ENCODE measurements at regions not wholly inside any gene's neighbourhood (a gene's known extent, or its start where the extent isn't known, plus 50 kb on each side); places are given as distances from the start of the nearest gene placed in this dataset.

DNA sequence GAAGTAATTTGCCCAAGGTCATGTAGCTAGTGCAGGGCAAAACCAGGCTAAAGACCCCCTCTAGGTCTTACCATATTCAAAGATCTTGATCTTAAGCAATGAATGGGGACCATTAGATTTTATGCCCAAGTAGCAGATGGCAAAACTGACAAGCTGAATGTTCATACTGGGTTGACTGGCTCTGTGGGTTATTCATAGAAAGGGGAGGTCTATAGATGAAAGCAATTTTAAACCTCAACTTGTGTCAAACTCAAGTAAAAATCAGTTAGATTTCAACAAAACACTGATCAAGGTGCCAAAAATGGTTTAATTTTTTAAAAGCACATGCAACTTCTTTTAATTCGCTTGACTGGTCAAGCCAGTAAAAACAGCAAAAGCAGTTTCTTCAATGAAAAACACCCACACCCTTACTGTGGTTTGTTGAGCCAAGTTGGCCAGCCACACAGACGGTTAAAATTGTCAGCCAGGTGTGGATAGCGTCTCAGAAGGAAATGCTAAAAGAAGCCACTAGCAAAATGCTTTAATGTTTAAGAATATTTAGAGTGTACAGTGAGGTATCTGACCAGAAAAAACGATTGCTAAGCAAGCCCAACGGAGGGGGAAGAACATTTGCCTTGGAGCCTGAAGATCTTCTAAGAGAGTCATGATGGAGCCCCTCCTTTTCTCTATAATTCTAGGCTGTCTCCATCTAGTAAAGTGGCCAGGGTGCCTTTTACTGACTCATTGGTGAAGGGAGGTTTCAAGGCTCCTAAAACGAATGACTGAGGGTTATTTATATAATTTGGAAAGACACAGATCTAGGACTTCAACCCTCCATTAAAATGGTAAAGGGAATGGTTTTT is 539.6 kb upstream of the CLINT1 start:
- DNase-seq (ENCODE audit: low spot score): no peak

DNA sequence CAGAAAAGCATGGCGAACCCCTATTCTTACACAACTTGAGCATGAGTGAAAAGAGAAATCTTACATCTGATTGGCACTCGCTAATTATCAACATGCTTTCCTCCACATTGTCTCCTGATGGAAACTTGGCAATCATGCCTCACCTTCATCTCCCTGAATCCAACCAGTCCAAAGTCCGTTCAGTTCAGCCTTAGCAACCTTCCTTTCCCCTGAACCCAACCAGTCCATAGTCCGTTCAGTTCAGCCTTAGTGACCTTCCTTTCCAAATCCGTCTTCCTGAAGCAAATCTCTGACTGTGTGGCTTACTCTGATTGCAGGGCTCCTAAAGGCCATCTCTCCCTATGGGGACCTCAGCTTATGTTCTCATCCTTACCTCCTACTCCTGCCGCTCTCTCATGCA is 538.3 kb upstream of the CLINT1 start:
- DNase-seq (ENCODE audit: low spot score): no peak

GRCh38 chr5:158394102-158394501 is 535.2 kb upstream of the CLINT1 start:
- no peak for DNase-seq (ENCODE audit: low spot score)

DNA sequence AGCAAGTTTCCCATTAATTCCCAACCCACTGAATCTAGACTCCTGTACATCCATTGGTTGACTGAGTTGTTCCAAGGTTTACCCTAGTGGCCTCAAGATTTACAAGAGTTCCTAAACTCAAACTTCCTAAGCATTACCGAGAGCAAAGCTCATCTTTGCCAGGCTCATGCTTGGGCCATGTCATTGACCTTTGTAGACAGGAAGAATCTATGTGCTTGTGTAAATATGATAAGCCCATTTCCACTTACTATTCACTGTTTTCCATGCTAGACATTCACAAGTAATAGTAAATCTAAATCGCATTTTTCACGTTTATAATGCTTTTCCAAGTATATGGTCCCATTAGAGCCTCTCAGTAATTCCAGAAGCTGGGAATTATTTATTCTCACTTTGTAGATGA is 534.5 kb upstream of the CLINT1 start:
- DNase-seq (ENCODE audit: low spot score): no peak

DNA sequence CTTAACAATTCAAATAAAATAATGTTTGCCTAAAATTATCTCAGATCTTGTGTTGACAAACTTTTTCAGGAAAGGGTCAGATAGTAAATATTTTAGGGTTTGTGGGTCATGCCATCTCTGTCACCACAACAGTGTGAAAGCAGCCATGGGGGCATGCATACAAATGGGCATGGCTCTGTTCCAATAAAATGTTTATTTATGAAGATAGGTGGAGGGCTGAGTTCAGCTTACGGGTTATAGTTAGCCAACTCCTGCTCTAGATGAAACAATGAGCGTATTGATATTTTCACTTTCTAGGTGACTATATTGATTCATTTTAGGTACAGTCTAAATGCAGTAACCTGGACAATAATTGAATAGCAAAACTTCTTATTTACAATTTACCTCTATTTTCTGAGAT is 533.8 kb upstream of the CLINT1 start:
- DNase-seq (ENCODE audit: low spot score): no peak

- no peak for DNase-seq (ENCODE audit: low spot score)
These were observed 531.6 kb upstream of the CLINT1 start for GRCh38 chr5:158390577-158390976.

GRCh38 chr5:158389786-158390185 is 530.8 kb upstream of the CLINT1 start:
- DNase-seq (ENCODE audit: low spot score): no peak

GRCh38 chr5:158388021-158388420 is 529.1 kb upstream of the CLINT1 start:
- no peak for DNase-seq (ENCODE audit: low spot score)

DNA sequence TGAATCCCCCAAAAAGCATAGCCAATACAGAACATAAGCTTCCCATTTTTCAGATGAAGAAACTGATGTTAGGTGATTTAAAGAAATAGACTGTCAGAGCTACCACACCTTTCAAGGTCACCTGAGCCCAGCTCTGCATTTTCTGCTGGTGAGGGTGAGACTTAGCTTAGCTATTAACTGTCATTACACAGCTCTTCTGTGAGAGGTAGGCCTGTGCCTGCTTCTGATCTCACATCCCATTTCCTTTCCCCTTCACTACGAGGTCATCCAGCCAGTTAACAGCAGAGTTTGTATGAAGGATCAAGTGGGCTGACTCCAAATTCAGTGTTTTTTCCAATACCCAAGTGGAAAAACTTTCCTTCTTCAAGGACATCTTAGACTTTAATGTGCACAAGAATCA is 528.6 kb upstream of the CLINT1 start:
- no peak for DNase-seq (ENCODE audit: low spot score)

DNA sequence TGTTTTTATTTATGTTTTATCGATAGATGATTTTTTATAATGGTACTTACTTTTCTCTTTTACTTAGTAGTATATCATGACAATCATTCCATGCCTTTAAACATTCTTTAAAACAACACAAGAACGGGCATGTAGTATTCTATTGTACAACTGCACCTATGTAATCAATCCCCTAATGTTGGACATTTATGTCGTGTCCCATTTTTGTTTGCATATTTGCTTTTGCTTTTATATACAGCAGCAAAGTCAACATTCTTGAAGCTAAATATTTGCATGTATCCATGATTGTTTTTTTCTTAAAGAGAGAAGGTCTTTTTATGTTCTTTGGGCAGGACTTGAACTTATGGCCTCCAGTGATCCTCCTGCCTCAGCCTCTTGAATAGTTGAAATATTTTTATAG is 527.0 kb upstream of the CLINT1 start:
- DNase-seq (ENCODE audit: low spot score): no peak

DNA sequence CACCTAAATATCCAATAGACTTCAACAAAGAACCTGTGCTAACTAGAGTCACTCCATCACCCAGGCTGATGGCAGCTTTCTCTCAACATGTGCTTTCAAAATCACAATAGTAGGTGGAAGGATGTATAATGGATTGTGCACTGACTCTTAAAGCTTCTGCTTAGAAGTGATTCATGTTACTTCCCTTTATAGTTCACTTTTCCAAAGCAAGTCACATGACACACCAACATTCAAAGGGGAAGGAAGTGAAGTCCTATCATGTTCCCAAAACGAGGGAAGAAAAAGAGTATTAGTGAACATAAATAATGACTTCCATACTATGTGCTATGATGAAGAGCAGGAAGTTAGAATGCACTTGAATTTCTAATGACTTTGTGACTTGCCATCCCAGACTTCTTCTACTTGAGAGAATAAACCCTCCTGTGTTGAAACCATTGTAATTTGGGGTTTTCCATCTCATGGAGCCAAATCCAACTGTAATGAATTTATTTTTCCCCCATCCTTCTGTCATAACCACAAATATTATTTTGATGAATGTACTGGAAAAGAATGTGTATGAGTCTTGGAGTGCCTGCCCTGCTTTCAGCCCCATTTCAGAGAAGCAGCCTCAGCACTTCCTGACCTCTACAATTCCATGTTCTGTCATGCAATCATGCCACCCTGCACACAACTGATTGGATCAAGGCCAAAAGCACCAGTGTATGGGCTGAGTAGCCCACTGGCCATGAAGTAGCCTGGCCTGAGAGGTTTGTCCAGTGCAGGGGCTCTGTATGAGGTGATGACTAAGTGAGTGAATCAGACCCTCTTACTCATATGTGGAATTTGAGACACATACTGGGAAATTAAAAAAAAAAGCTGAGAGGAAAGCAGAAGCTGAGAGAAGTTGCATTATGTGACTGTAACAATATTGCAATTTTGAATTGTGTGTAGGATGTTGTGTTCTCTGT is 525.9 kb upstream of the CLINT1 start:
- peak; percentile 89 for DNase-seq (ENCODE audit: low spot score)

GRCh38 chr5:158383486-158383885 is 524.5 kb upstream of the CLINT1 start:
- no peak for DNase-seq (ENCODE audit: low spot score)

DNA sequence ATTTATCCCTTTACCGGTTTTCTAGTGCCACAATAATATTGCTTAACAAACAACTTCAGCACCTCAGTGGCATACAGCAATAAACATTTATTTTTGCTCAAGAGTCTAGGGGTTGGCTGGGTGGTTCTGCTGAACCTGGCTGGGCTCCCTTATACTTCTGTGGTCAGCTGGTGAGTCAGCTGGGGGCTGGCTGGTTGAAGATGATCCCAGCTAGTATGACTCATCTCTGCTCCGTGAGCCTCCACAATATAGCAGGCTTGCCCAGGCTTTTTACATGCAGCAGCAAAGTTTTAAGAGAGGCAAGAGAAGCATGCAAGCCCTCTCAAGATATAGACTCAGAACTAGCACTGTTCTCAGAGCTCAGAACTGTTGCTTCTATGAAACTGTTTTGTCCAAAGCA is 523.5 kb upstream of the CLINT1 start:
- DNase-seq (ENCODE audit: low spot score): peak; percentile 96

DNA sequence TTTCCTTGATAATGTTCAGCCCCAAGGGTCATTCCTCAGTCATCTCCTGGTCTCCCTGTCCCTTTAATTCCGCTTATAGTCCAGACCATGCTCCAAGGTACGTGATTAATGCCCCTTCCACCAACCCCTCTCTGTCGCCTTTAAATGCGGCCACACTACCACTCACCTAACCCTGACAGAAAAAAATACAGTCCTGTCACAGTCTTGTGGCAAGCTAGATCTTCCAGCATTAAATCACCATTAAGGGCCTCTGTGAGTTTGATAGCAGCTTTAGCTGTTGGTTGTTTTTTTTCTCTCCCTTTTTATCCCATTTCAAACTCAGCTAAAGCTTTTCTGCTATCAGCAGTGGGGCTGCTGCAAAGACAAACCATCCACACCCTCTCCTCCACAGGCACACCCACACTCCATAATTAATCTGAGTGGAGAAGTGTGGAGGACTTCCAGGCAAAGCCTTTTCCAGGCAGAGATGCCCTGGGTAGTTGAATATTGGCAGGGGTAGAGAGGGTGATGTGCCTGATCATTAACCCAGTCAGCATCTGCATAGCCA is 522.7 kb upstream of the CLINT1 start:
- no peak for DNase-seq (ENCODE audit: low spot score)

GRCh38 chr5:158380661-158381060 is 521.7 kb upstream of the CLINT1 start:
- DNase-seq (ENCODE audit: low spot score): no peak

- DNase-seq (ENCODE audit: low spot score): no peak
These were observed 520.0 kb upstream of the CLINT1 start for GRCh38 chr5:158378931-158379330.

DNA sequence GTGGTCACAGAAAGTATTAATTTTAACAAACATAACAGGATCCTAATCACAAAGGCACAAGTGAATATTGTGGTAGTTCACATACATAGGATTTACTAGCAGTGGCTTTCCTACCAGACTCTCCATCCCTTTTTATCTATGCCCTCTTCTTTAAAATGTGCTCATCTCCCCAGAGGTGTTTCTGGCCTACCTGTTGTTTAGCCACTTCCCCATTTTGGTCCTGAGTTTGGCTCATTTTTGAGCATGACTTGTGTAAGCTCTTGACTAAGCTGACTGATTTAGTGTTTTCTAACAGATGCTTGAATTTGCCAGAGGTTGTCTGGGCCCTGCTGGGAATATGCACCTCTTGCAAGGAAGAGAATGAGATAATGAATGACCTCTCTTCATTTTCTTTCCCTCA is 517.7 kb upstream of the CLINT1 start:
- DNase-seq (ENCODE audit: low spot score): no peak

DNA sequence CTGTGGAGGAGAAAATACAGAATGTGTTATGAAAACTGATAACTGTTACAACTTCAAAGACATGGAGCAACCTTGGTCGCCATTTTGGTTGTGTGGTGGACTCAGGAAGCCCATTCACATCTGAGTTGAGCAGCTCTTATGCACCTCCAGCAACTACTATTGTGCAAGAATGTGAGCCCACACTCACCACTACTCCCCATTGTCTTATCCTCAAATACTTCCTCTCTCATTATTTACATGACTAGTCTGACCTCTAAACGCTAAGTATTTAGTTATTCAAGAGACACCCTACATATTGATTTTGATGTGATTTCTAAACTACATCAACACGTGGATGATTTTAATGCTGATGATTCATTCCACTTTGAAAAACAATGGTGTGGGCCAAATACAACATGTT is 516.6 kb upstream of the CLINT1 start:
- peak; percentile 7 for DNase-seq (ENCODE audit: low spot score)

DNA sequence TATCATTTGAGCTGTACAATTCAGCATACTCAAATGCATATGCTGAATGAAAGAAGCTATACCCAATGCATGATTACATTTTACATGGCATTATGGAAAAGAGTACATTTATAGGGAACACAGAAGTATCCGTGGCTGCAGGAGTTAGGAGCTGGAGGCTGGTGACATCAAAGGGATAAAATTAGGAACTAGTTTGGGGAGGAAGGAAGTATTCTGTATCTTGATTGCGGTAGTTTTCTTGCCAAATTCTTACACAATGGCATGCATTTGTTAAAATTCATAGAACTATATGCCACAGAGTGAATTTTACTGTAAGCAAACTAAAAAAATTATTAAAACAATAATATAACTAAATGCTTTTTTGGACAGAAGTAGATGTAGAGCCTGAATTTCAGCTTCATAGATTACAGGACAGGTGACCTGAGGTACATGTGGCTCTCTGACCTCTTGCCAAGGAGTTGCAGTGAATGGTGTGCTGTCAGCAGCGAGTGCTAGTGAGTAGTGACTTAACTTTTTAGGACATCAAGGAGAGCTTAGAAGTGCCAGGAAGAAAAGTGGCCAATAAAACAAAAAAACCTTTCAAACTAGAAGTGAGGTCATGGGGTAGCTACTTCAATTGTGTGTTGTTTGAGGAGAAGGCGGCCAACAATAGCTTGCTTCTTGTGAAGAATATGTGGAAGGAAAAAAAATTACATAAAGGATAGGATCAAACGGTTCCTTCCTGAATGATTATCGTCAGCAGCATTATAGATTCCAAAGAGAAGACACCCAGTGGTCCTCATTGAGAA is 514.9 kb upstream of the CLINT1 start:
- no peak for DNase-seq (ENCODE audit: low spot score)

DNA sequence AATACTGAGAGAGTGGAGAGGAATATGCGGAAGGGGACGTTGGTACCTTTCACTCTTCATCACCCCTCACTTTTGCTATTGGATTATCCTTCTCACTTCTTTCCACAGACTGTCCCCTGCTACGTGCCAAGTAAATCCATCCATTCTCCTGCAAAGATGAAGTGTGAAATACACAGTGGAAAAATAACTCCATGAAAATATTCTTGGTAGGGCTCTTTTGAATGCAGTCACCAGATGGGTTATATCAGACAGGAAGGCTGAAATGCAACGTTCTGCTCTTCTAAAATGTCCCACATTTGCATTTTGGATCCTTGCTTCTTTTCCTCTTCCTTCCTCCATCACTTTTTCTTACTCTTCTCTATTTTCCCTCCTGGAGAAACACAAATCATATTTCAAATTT is 510.3 kb upstream of the CLINT1 start:
- no peak for DNase-seq (ENCODE audit: low spot score)

- no peak for DNase-seq (ENCODE audit: low spot score)
These were observed 509.7 kb upstream of the CLINT1 start for GRCh38 chr5:158368686-158369085.

GRCh38 chr5:158364367-158364766 is 505.4 kb upstream of the CLINT1 start:
- DNase-seq (ENCODE audit: low spot score): no peak

Data from AG08395 (cell line).